WTC11 (cell line): ENCODE measurements at regions not wholly inside any gene's neighbourhood (a gene's known extent, or its start where the extent isn't known, plus 50 kb on each side); places are given as distances from the start of the nearest gene placed in this dataset.

Experiments
- ELF4 ChIP-seq: sonication (generic); formaldehyde crosslinking; IDR thresholded peaks from 2 replicates; pipeline ENCODE4 v1.8.1; 2022; ENCODE audit warnings: low read depth, mild to moderate bottlenecking, moderate library complexity, missing genetic modification reagents
- RELA ChIP-seq: sonication (generic); formaldehyde crosslinking; IDR thresholded peaks from 2 replicates; pipeline ENCODE4 v1.8.1; 2022; ENCODE audit warnings: missing genetic modification reagents, mild to moderate bottlenecking, borderline replicate concordance
- ZNF138 ChIP-seq: sonication (generic); formaldehyde crosslinking; conservative IDR thresholded peaks from 2 replicates; pipeline ENCODE4 v1.8.1; 2022; ENCODE audit warnings: mild to moderate bottlenecking, moderate library complexity, missing genetic modification reagents
- ZNF423 ChIP-seq: fragments of 250-450 bp; sonication (Bioruptor Pico); IDR thresholded peaks from 2 replicates; pipeline ENCODE4 v2.1.2; 2022; ENCODE audit warnings: mild to moderate bottlenecking, moderate library complexity
- TF ChIP-seq, protein P1 (sequence below): sonication (generic); formaldehyde crosslinking; IDR thresholded peaks from 2 replicates; pipeline ENCODE4 v1.8.0; 2022; ENCODE audit warnings: mild to moderate bottlenecking, missing genetic modification reagents
- TF ChIP-seq, protein P2 (sequence below): sonication (generic); formaldehyde crosslinking; IDR thresholded peaks from 2 replicates; pipeline ENCODE4 v1.8.1; 2023; ENCODE audit warnings: mild to moderate bottlenecking, missing genetic modification reagents, borderline replicate concordance
- TF ChIP-seq, protein P3 (sequence below): fragments of 200-600 bp; IDR thresholded peaks from 2 replicates; pipeline ENCODE4 v1.8.0; 2022; ENCODE audit warnings: antibody characterized with exemption
- TF ChIP-seq, protein P4 (sequence below): sonication (generic); formaldehyde crosslinking; IDR thresholded peaks from 2 replicates; pipeline ENCODE4 v1.8.1; 2022; ENCODE audit warnings: low read depth, mild to moderate bottlenecking, moderate library complexity, missing genetic modification reagents, borderline replicate concordance
- TF ChIP-seq, protein P5 (sequence below): fragments of 250-450 bp; sonication (Bioruptor Pico); IDR thresholded peaks from 2 replicates; pipeline ENCODE4 v1.9.0; 2021; ENCODE audit warnings: mild to moderate bottlenecking
- TF ChIP-seq, protein P6 (sequence below): sonication (generic); formaldehyde crosslinking; IDR thresholded peaks from 2 replicates; pipeline ENCODE4 v1.8.1; 2023; ENCODE audit warnings: mild to moderate bottlenecking, missing genetic modification reagents, moderate library complexity
- TF ChIP-seq, protein P7 (sequence below): sonication (generic); formaldehyde crosslinking; IDR thresholded peaks from 2 replicates; pipeline ENCODE4 v1.8.0; 2023; ENCODE audit warnings: missing genetic modification reagents, mild to moderate bottlenecking, borderline replicate concordance
- TF ChIP-seq, protein P8 (sequence below): fragments of 250-450 bp; sonication (Bioruptor Pico); conservative IDR thresholded peaks from 2 replicates; pipeline ENCODE4 v1.9.0; 2021; ENCODE audit warnings: mild to moderate bottlenecking
- TF ChIP-seq, protein P9 (sequence below): sonication (generic); formaldehyde crosslinking; IDR thresholded peaks from 2 replicates; pipeline ENCODE4 v1.8.1; 2022; ENCODE audit warnings: mild to moderate bottlenecking, missing genetic modification reagents, moderate library complexity, borderline replicate concordance
- TF ChIP-seq, protein P10 (sequence below): sonication (generic); formaldehyde crosslinking; IDR thresholded peaks from 2 replicates; pipeline ENCODE4 v1.8.1; 2023; ENCODE audit warnings: mild to moderate bottlenecking, missing genetic modification reagents

DNA sequence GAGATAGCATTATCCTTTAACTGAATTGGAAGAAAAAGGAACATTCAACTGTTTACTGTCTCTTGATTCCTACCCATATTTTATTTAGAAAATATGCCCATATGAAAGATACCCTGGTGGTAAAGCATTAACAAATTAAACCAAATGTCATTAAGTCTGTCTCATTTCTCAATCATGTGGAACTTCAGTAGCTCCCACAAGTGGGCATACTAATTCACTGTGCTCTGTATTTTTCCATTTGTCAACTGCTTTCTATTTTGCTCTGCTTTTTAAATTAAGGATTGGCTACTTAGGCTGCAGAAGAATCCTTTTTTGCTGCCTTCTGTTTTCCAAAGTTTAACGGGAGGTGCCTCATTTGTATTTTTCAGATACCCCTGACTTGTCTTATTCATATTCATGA lies 77.2 kb downstream of the DDIT4L start:
- TF ChIP-seq, protein P1, sequence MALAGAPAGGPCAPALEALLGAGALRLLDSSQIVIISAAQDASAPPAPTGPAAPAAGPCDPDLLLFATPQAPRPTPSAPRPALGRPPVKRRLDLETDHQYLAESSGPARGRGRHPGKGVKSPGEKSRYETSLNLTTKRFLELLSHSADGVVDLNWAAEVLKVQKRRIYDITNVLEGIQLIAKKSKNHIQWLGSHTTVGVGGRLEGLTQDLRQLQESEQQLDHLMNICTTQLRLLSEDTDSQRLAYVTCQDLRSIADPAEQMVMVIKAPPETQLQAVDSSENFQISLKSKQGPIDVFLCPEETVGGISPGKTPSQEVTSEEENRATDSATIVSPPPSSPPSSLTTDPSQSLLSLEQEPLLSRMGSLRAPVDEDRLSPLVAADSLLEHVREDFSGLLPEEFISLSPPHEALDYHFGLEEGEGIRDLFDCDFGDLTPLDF (CRISPR knock-in tag): no peak
- TF ChIP-seq, protein P2, sequence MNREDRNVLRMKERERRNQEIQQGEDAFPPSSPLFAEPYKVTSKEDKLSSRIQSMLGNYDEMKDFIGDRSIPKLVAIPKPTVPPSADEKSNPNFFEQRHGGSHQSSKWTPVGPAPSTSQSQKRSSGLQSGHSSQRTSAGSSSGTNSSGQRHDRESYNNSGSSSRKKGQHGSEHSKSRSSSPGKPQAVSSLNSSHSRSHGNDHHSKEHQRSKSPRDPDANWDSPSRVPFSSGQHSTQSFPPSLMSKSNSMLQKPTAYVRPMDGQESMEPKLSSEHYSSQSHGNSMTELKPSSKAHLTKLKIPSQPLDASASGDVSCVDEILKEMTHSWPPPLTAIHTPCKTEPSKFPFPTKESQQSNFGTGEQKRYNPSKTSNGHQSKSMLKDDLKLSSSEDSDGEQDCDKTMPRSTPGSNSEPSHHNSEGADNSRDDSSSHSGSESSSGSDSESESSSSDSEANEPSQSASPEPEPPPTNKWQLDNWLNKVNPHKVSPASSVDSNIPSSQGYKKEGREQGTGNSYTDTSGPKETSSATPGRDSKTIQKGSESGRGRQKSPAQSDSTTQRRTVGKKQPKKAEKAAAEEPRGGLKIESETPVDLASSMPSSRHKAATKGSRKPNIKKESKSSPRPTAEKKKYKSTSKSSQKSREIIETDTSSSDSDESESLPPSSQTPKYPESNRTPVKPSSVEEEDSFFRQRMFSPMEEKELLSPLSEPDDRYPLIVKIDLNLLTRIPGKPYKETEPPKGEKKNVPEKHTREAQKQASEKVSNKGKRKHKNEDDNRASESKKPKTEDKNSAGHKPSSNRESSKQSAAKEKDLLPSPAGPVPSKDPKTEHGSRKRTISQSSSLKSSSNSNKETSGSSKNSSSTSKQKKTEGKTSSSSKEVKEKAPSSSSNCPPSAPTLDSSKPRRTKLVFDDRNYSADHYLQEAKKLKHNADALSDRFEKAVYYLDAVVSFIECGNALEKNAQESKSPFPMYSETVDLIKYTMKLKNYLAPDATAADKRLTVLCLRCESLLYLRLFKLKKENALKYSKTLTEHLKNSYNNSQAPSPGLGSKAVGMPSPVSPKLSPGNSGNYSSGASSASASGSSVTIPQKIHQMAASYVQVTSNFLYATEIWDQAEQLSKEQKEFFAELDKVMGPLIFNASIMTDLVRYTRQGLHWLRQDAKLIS: no peak
- no peak for TF ChIP-seq RELA (CRISPR knock-in tag)
- TF ChIP-seq, protein P3, sequence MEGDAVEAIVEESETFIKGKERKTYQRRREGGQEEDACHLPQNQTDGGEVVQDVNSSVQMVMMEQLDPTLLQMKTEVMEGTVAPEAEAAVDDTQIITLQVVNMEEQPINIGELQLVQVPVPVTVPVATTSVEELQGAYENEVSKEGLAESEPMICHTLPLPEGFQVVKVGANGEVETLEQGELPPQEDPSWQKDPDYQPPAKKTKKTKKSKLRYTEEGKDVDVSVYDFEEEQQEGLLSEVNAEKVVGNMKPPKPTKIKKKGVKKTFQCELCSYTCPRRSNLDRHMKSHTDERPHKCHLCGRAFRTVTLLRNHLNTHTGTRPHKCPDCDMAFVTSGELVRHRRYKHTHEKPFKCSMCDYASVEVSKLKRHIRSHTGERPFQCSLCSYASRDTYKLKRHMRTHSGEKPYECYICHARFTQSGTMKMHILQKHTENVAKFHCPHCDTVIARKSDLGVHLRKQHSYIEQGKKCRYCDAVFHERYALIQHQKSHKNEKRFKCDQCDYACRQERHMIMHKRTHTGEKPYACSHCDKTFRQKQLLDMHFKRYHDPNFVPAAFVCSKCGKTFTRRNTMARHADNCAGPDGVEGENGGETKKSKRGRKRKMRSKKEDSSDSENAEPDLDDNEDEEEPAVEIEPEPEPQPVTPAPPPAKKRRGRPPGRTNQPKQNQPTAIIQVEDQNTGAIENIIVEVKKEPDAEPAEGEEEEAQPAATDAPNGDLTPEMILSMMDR: no peak
- TF ChIP-seq, protein P4, sequence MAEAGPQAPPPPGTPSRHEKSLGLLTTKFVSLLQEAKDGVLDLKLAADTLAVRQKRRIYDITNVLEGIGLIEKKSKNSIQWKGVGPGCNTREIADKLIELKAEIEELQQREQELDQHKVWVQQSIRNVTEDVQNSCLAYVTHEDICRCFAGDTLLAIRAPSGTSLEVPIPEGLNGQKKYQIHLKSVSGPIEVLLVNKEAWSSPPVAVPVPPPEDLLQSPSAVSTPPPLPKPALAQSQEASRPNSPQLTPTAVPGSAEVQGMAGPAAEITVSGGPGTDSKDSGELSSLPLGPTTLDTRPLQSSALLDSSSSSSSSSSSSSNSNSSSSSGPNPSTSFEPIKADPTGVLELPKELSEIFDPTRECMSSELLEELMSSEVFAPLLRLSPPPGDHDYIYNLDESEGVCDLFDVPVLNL (CRISPR knock-in tag): no peak
- TF ChIP-seq, protein P5, sequence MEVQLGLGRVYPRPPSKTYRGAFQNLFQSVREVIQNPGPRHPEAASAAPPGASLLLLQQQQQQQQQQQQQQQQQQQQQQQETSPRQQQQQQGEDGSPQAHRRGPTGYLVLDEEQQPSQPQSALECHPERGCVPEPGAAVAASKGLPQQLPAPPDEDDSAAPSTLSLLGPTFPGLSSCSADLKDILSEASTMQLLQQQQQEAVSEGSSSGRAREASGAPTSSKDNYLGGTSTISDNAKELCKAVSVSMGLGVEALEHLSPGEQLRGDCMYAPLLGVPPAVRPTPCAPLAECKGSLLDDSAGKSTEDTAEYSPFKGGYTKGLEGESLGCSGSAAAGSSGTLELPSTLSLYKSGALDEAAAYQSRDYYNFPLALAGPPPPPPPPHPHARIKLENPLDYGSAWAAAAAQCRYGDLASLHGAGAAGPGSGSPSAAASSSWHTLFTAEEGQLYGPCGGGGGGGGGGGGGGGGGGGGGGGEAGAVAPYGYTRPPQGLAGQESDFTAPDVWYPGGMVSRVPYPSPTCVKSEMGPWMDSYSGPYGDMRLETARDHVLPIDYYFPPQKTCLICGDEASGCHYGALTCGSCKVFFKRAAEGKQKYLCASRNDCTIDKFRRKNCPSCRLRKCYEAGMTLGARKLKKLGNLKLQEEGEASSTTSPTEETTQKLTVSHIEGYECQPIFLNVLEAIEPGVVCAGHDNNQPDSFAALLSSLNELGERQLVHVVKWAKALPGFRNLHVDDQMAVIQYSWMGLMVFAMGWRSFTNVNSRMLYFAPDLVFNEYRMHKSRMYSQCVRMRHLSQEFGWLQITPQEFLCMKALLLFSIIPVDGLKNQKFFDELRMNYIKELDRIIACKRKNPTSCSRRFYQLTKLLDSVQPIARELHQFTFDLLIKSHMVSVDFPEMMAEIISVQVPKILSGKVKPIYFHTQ: no peak
- TF ChIP-seq, protein P6, sequence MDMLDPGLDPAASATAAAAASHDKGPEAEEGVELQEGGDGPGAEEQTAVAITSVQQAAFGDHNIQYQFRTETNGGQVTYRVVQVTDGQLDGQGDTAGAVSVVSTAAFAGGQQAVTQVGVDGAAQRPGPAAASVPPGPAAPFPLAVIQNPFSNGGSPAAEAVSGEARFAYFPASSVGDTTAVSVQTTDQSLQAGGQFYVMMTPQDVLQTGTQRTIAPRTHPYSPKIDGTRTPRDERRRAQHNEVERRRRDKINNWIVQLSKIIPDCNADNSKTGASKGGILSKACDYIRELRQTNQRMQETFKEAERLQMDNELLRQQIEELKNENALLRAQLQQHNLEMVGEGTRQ (CRISPR knock-in tag): no peak
- TF ChIP-seq, protein P7, sequence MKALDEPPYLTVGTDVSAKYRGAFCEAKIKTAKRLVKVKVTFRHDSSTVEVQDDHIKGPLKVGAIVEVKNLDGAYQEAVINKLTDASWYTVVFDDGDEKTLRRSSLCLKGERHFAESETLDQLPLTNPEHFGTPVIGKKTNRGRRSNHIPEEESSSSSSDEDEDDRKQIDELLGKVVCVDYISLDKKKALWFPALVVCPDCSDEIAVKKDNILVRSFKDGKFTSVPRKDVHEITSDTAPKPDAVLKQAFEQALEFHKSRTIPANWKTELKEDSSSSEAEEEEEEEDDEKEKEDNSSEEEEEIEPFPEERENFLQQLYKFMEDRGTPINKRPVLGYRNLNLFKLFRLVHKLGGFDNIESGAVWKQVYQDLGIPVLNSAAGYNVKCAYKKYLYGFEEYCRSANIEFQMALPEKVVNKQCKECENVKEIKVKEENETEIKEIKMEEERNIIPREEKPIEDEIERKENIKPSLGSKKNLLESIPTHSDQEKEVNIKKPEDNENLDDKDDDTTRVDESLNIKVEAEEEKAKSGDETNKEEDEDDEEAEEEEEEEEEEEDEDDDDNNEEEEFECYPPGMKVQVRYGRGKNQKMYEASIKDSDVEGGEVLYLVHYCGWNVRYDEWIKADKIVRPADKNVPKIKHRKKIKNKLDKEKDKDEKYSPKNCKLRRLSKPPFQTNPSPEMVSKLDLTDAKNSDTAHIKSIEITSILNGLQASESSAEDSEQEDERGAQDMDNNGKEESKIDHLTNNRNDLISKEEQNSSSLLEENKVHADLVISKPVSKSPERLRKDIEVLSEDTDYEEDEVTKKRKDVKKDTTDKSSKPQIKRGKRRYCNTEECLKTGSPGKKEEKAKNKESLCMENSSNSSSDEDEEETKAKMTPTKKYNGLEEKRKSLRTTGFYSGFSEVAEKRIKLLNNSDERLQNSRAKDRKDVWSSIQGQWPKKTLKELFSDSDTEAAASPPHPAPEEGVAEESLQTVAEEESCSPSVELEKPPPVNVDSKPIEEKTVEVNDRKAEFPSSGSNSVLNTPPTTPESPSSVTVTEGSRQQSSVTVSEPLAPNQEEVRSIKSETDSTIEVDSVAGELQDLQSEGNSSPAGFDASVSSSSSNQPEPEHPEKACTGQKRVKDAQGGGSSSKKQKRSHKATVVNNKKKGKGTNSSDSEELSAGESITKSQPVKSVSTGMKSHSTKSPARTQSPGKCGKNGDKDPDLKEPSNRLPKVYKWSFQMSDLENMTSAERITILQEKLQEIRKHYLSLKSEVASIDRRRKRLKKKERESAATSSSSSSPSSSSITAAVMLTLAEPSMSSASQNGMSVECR: no peak
- TF ChIP-seq ZNF138 (CRISPR knock-in tag): no peak
- TF ChIP-seq ELF4: no peak
- TF ChIP-seq, protein P8, sequence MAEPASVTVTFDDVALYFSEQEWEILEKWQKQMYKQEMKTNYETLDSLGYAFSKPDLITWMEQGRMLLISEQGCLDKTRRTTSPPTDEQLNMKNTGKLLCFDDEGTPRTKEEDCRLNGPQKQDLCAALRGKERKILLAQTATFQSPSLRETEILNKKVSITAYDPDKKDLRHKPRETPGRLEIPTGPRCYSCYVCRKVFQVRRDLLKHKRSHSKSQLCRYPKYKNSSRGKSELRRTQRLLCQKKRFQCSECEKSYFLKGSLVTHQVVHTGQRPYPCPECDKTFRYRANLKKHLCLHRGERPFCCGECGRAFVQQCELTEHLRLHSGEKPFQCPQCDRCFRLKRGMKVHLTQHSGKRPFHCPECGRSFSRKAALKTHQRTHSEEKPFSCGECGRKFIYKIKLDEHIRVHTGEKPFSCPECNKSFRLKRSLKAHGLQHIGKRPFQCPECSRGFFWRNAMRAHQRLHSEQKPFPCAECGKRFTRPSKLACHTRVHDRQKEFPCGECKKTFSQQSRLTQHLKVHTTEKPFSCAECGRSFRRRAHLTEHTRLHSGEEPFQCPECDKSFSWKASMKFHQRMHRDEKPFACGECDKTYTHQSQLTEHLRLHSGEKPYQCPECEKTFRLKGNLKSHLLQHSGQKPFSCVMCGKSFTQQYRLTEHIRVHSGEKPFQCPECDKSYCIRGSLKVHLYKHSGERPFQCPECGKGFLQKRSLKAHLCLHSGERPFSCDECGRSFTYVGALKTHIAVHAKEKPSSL (CRISPR knock-in tag): no peak
- no peak for TF ChIP-seq ZNF423 (CRISPR knock-in tag)
- TF ChIP-seq, protein P9, sequence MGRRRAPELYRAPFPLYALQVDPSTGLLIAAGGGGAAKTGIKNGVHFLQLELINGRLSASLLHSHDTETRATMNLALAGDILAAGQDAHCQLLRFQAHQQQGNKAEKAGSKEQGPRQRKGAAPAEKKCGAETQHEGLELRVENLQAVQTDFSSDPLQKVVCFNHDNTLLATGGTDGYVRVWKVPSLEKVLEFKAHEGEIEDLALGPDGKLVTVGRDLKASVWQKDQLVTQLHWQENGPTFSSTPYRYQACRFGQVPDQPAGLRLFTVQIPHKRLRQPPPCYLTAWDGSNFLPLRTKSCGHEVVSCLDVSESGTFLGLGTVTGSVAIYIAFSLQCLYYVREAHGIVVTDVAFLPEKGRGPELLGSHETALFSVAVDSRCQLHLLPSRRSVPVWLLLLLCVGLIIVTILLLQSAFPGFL: no peak
- TF ChIP-seq, protein P10, sequence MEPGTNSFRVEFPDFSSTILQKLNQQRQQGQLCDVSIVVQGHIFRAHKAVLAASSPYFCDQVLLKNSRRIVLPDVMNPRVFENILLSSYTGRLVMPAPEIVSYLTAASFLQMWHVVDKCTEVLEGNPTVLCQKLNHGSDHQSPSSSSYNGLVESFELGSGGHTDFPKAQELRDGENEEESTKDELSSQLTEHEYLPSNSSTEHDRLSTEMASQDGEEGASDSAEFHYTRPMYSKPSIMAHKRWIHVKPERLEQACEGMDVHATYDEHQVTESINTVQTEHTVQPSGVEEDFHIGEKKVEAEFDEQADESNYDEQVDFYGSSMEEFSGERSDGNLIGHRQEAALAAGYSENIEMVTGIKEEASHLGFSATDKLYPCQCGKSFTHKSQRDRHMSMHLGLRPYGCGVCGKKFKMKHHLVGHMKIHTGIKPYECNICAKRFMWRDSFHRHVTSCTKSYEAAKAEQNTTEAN (CRISPR knock-in tag): no peak
